ENCODE measurements at regions not wholly inside any gene's neighbourhood (a gene's known extent, or its start where the extent isn't known, plus 50 kb on each side); places are given as distances from the start of the nearest gene placed in this dataset.
"Not testable (repeated sequence)": the region's sequence is repeated elsewhere in the genome, so short reads cannot be mapped to it uniquely, and the experiment has no call there.

DNA sequence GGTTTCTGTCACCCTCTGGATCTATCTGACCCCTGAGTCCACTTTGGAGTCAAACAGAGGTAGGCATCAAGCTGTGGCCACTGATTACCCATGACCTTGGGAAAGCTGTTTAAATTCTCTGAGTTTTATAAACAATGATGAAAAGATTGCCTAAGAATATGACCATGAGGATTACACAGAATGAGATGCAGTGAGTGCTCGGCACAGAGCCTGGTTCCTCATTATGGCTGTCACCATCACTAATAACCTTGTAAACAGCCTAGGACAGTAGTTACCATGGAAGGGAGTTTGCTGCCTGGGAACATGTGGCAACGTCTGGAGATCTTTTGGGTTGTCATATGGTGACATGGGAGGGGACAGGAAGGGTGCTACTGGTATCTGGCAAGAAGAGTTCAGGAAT lies 248.3 kb upstream of the KAZN start:
- Histone ChIP-seq H3K4me2 (ENCODE audit: low read length) (no peak overlapping the region), H3K36me3 (ENCODE audit: control insufficient read depth, low read length) (no peaks in the 10 kb centered on the region), H3K4me1 (ENCODE audit: control insufficient read depth, low read length) (no peaks in the 10 kb centered on the region), H3K27ac (ENCODE audit: low read depth, low read length) (no peak overlapping the region), H3K79me2 (ENCODE audit: control insufficient read depth, low read length) (no peaks in the 10 kb centered on the region), H4K20me1 (ENCODE audit: control insufficient read depth, insufficient read depth, low read depth, low read length) (no peaks in the 10 kb centered on the region), H3F3A (ENCODE audit: control insufficient read depth, insufficient read depth) (no peaks in the 10 kb centered on the region), H3K4me3 (ENCODE audit: low read length) (no peak overlapping the region), H3K9me2 (replicated peaks; ENCODE audit: control insufficient read depth, low read length) (no peaks in the 10 kb centered on the region), H3K27me3 (ENCODE audit: control insufficient read depth, low read length) (no peaks in the 10 kb centered on the region), H3K9me3 (ENCODE audit: control insufficient read depth, insufficient read depth, low read length) (no peaks in the 10 kb centered on the region)
- TF ChIP-seq EZH2phosphoT487 (IDR thresholded peaks at IDR 0.05; ENCODE audit: borderline replicate concordance, low read length), result no peak
- TF ChIP-seq, protein P1, sequence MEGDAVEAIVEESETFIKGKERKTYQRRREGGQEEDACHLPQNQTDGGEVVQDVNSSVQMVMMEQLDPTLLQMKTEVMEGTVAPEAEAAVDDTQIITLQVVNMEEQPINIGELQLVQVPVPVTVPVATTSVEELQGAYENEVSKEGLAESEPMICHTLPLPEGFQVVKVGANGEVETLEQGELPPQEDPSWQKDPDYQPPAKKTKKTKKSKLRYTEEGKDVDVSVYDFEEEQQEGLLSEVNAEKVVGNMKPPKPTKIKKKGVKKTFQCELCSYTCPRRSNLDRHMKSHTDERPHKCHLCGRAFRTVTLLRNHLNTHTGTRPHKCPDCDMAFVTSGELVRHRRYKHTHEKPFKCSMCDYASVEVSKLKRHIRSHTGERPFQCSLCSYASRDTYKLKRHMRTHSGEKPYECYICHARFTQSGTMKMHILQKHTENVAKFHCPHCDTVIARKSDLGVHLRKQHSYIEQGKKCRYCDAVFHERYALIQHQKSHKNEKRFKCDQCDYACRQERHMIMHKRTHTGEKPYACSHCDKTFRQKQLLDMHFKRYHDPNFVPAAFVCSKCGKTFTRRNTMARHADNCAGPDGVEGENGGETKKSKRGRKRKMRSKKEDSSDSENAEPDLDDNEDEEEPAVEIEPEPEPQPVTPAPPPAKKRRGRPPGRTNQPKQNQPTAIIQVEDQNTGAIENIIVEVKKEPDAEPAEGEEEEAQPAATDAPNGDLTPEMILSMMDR (IDR thresholded peaks at IDR 0.05; ENCODE audit: low read depth, low read length, poor library complexity, severe bottlenecking), result no peak

DNA sequence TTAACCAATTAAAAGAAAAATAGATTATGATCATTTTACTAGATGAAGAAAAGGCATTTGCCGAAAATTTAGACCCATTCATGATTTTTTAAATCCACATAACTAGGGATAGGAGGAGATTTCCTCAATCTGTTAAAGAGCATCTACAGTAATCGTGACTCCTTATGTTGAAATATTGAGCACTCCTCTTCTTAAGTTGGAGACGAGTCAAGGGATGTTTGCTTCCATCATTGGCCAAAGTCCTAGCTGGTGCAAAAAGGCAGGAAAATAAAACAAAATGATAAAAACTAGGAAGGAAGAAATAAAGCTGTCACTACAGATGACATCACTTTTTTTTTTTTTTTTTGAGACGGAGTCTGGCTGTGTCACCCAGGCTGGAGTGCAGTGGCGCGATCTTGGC lies 245.6 kb upstream of the KAZN start:
- TF ChIP-seq, protein P1 (IDR thresholded peaks at IDR 0.05; ENCODE audit: low read depth, low read length, poor library complexity, severe bottlenecking), result no peak
- TF ChIP-seq EZH2phosphoT487 (IDR thresholded peaks at IDR 0.05; ENCODE audit: borderline replicate concordance, low read length), result no peak
- no peaks in the 10 kb centered on the region for H3K9me2 ChIP-seq (replicated peaks; ENCODE audit: control insufficient read depth, low read length)
- H3K27ac ChIP-seq (ENCODE audit: low read depth, low read length), result no peak overlapping the region
- no peaks in the 10 kb centered on the region for H3K79me2 ChIP-seq (ENCODE audit: control insufficient read depth, low read length)
- no peaks in the 10 kb centered on the region for H3K9me3 ChIP-seq (ENCODE audit: control insufficient read depth, insufficient read depth, low read length)
- H3K4me1 ChIP-seq (ENCODE audit: control insufficient read depth, low read length), result no peaks in the 10 kb centered on the region
- no peak overlapping the region for H3K4me2 ChIP-seq (ENCODE audit: low read length)
- H3F3A ChIP-seq (ENCODE audit: control insufficient read depth, insufficient read depth), result no peaks in the 10 kb centered on the region
- no peaks in the 10 kb centered on the region for H3K36me3 ChIP-seq (ENCODE audit: control insufficient read depth, low read length)
- H4K20me1 ChIP-seq (ENCODE audit: control insufficient read depth, insufficient read depth, low read depth, low read length), result no peaks in the 10 kb centered on the region
- no peak overlapping the region for H3K4me3 ChIP-seq (ENCODE audit: low read length)
- H3K27me3 ChIP-seq (ENCODE audit: control insufficient read depth, low read length), result no peaks in the 10 kb centered on the region

DNA sequence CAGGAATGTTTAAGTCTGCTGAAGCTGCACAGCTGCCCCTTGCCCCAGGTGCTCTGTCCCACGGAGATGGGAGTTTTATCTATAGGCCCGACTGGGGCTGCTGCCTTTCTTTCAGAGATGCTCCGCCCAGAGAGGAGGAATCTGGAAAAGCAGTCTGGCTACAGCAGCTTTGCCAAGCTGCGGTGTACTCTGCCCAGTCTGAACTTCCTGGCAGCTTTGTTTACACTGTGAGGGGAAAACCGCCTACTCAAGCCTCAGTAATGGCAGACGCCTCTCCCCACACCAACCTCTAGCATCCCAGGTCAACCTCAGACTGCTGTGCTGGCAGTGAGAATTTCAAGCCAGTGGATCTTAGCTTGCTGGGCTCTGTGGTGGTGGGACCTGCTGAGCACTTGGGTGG lies 237.5 kb upstream of the KAZN start:
- H3K27ac ChIP-seq (ENCODE audit: low read depth, low read length); H3K4me2 ChIP-seq (ENCODE audit: low read length); H3F3A ChIP-seq (ENCODE audit: control insufficient read depth, insufficient read depth); H3K9me3 ChIP-seq (ENCODE audit: control insufficient read depth, insufficient read depth, low read length); H3K79me2 ChIP-seq (ENCODE audit: control insufficient read depth, low read length); H3K4me1 ChIP-seq (ENCODE audit: control insufficient read depth, low read length); H3K4me3 ChIP-seq (ENCODE audit: low read length); H3K27me3 ChIP-seq (ENCODE audit: control insufficient read depth, low read length); H3K9me2 ChIP-seq (replicated peaks; ENCODE audit: control insufficient read depth, low read length); H3K36me3 ChIP-seq (ENCODE audit: control insufficient read depth, low read length); H4K20me1 ChIP-seq (ENCODE audit: control insufficient read depth, insufficient read depth, low read depth, low read length): not testable (repeated sequence)

DNA sequence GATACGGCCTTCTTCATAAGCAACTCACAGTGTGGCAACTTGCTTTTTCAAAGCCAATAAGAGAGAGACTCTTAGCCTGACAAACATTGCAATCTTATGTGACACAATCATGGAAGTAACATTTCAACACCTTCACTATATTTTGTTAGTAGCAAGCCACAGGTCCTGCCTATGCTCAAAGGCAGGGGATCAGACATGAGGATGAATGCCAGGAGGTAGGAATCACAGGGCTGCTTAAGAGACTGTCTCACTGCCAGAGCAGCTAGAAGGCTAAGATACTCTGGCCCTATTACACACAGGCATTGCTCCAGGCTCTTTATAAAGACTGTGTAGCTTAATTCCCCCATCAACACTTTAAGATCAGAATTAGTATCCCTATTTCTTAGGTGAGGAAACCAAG lies 236.2 kb upstream of the KAZN start:
- no peaks in the 10 kb centered on the region for H3K27me3 ChIP-seq (ENCODE audit: control insufficient read depth, low read length)
- H4K20me1 ChIP-seq (ENCODE audit: control insufficient read depth, insufficient read depth, low read depth, low read length), result no peaks in the 10 kb centered on the region
- H3K4me3 ChIP-seq (ENCODE audit: low read length), result no peak overlapping the region
- H3K79me2 ChIP-seq (ENCODE audit: control insufficient read depth, low read length), result no peaks in the 10 kb centered on the region
- no peaks in the 10 kb centered on the region for H3K9me2 ChIP-seq (replicated peaks; ENCODE audit: control insufficient read depth, low read length)
- no peaks in the 10 kb centered on the region for H3F3A ChIP-seq (ENCODE audit: control insufficient read depth, insufficient read depth)
- no peaks in the 10 kb centered on the region for H3K36me3 ChIP-seq (ENCODE audit: control insufficient read depth, low read length)
- TF ChIP-seq, protein P1 (IDR thresholded peaks at IDR 0.05; ENCODE audit: low read depth, low read length, poor library complexity, severe bottlenecking), result no peak
- TF ChIP-seq EZH2phosphoT487 (IDR thresholded peaks at IDR 0.05; ENCODE audit: borderline replicate concordance, low read length), result no peak
- H3K27ac ChIP-seq (ENCODE audit: low read depth, low read length), result no peak overlapping the region
- no peaks in the 10 kb centered on the region for H3K4me1 ChIP-seq (ENCODE audit: control insufficient read depth, low read length)
- no peaks in the 10 kb centered on the region for H3K9me3 ChIP-seq (ENCODE audit: control insufficient read depth, insufficient read depth, low read length)
- no peak overlapping the region for H3K4me2 ChIP-seq (ENCODE audit: low read length)

Measured in DOHH2 (cell line).